Psoas muscle (tissue), 7 donors: ENCODE measurements at regions not wholly inside any gene's neighbourhood (a gene's known extent, or its start where the extent isn't known, plus 50 kb on each side); places are given as distances from the start of the nearest gene placed in this dataset.

ENCODE experiments used
- ATAC-seq, 4 donors: fragments of 200-7000 bp; cut with Tn5 transposase; one replicate each; pipeline ENCODE4 v1.9.1; 2020; ENCODE audit warnings: moderate library complexity in 3 of 4, mild to moderate bottlenecking in 2 of 4
- DNase-seq, 2 donors: peaks; one replicate each; pipeline ENCODE4 v3.0.0-alpha.2; 2020
- H3K27ac ChIP-seq: fragments of 200-600 bp; one replicate; pipeline ENCODE4 v1.8.0; 2022
- H3K27me3 ChIP-seq, 3 donors: fragments of 200-600 bp in 1 of 3; one replicate each; pipeline versions ENCODE4 v1.6.1 to v1.8.0; 2013 to 2022; ENCODE audit warnings: low read length in 2 of 3, mild to moderate bottlenecking in 2 of 3, moderate library complexity in 1 of 3; ENCODE audit not compliant: insufficient read depth in 3 of 3
- H3K36me3 ChIP-seq, 2 donors: fragments of 200-600 bp in 1 of 2; one replicate each; pipeline versions ENCODE4 v1.6.1 to v1.8.0; 2013 to 2022; ENCODE audit warnings: low read depth in 1 of 2, mild to moderate bottlenecking in 1 of 2, moderate library complexity in 1 of 2; ENCODE audit not compliant: insufficient read depth in 1 of 2
- H3K4me1 ChIP-seq: fragments of 200-600 bp; one replicate; pipeline ENCODE4 v1.8.0; 2022
- H3K4me3 ChIP-seq: fragments of 200-600 bp; one replicate; pipeline ENCODE4 v1.8.0; 2022; ENCODE audit warnings: mild to moderate bottlenecking
- H3K9me3 ChIP-seq: fragments of 200-600 bp; one replicate; pipeline ENCODE4 v1.8.0; 2022
- WGBS, 3 donors: extraction: QIAGEN DNeasy Blood & Tissue Kit; methylation state at CpG; one replicate each; pipeline versions ENCODE4 v1.1.6 to v1.1.7; 2013; 5-methylcytosine and 5-hydroxymethylcytosine counted together
- intact Hi-C, 2 donors: fragments of 100-400 bp; cut with DNase I; formaldehyde crosslinking; loops; one replicate each; pipeline versions ENCODE4 v1.11.0 to v1.14.2; 2022
- TF ChIP-seq, protein P1 (sequence below): fragments of 200-600 bp; IDR thresholded peaks from one replicate; pipeline ENCODE4 v1.8.0; 2022; ENCODE audit warnings: antibody characterized with exemption
- donor health status: healthy with polysubstance abuse.
- donor health status: DM: no; HTN: no; CAD: no; lungs with moderate emphysema.
- donor health status: Bipolar disorder and iron deficiency.
- donor health status: healthy.
- donor health status: DM: yes; HTN: yes; CAD: no.
- donor health status: DM: no; HTN: no; CAD: no.
- donor health status: DM: yes; HTN: yes; CAD: no.

DNA sequence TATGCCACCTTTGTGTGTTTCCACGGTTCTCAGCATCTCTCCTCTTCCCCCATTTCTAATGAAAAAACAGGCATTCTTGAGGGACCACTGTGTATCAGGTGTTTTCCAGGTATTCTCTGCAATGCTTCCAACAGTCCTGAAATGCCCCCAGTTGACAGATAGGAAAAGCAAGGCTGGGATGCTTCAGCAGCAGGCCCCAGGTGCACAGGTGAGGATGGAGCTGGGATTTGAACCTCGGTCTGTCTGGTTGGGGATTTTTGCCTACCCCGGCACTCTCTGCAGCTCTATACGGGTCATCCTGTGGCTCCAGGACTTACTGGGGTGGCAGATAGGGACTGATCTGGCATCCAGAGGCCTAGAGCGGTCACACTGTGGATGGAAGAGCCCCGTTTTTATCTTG is 180.5 kb upstream of the GSE1 start:
- DNase-seq (no peak), ATAC-seq (no peak)
- intact Hi-C loops, result no loop called here
- TF ChIP-seq, protein P1, sequence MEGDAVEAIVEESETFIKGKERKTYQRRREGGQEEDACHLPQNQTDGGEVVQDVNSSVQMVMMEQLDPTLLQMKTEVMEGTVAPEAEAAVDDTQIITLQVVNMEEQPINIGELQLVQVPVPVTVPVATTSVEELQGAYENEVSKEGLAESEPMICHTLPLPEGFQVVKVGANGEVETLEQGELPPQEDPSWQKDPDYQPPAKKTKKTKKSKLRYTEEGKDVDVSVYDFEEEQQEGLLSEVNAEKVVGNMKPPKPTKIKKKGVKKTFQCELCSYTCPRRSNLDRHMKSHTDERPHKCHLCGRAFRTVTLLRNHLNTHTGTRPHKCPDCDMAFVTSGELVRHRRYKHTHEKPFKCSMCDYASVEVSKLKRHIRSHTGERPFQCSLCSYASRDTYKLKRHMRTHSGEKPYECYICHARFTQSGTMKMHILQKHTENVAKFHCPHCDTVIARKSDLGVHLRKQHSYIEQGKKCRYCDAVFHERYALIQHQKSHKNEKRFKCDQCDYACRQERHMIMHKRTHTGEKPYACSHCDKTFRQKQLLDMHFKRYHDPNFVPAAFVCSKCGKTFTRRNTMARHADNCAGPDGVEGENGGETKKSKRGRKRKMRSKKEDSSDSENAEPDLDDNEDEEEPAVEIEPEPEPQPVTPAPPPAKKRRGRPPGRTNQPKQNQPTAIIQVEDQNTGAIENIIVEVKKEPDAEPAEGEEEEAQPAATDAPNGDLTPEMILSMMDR, result no peak
- Histone ChIP-seq H3K9me3 (no peaks in the 10 kb centered on the region), H3K4me3 (no peak overlapping the region), H3K36me3 (no peaks in the 10 kb centered on the region), H3K4me1 (no peaks in the 10 kb centered on the region), H3K27me3 (no peaks in the 10 kb centered on the region), H3K27ac (no peak overlapping the region)
- 96 to 99% (median 97%) methylated on average over 6 of the region's 6 CpGs for WGBS, 3 donors

DNA sequence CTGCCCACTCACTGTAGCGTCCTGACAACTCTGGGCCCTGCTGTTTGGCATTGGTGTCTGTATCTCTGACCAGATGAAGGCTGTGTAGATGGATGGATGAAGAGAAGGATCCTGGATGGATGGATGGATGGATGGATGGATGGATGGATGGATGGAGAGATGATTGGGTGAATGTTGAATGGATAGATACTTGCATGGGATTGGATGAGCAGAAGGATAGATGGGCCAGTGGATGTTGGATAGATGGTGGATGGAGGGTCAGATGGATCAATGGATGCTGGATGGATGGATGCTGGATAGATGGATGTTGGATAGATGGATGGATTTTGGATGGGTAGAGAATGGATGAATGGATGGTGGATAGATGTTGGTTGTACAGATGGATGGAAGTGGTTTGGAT is 179.6 kb upstream of the GSE1 start:
- Histone ChIP-seq H3K36me3 (no peaks in the 10 kb centered on the region), H3K27ac (no peak overlapping the region), H3K27me3 (no peaks in the 10 kb centered on the region), H3K9me3 (no peaks in the 10 kb centered on the region), H3K4me1 (no peaks in the 10 kb centered on the region), H3K4me3 (no peak overlapping the region)
- intact Hi-C loops, result no loop called here
- no peak for DNase-seq
- ATAC-seq, result no peak
- WGBS, 3 donors, result 87 to 95% (median 92%) methylated on average over 1 of the region's 1 CpG
- TF ChIP-seq, protein P1, result no peak

DNA sequence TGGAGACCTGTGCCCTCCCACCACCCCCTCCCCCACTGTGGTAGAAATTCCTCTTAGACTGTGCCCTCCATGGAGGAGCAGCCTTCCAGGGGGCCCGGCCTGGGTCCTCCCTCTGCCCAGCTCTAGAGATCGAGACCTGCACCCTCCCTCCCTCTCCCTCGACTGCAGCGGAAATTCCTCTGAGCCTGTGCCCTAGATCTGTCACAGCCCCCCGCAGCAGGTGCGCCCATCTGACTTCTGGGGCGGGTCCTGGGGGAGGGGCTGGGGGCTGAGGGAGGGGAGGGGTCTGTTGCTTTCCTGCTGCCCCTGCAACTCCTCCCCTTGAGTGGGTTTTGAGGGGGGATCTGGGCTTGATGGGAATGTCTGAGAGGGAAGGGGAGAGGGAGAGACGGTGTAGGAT is 177.8 kb upstream of the GSE1 start:
- TF ChIP-seq, protein P1, result no peak
- no peaks in the 10 kb centered on the region for H3K36me3 ChIP-seq
- ATAC-seq (no peak), DNase-seq (no peak)
- H3K4me1 ChIP-seq, result no peaks in the 10 kb centered on the region
- no peak overlapping the region for H3K4me3 ChIP-seq
- no peak overlapping the region for H3K27ac ChIP-seq
- intact Hi-C loops, result no loop called here
- H3K9me3 ChIP-seq, result no peaks in the 10 kb centered on the region
- WGBS, 3 donors, result 88 to 94% (median 93%) methylated on average over 8 of the region's 8 CpGs
- H3K27me3 ChIP-seq, result no peaks in the 10 kb centered on the region

DNA sequence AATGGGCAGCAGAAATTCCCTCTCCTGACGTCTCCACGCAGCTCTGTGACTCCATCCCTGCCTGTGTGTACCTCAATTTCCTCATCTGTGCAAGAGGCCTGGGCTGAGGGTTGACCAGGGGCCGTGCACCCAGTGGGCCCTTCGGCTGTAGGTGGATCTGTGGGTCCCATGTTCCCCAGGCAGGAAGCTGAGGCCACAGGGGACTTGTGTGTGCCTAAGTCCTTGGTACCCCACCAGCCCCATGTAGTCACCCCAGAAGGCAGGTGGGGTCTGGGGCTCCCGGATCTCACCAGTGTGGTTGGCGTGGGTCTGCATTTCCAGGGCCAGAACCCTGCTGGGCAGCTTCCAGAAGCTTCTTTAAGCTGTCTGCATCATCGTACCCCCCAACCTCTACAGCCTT is 177.4 kb upstream of the GSE1 start:
- WGBS, 3 donors, result 82 to 90% (median 88%) methylated on average over 7 of the region's 7 CpGs
- no peaks in the 10 kb centered on the region for H3K4me1 ChIP-seq
- H3K27me3 ChIP-seq, result no peaks in the 10 kb centered on the region
- TF ChIP-seq, protein P1, result no peak
- no peaks in the 10 kb centered on the region for H3K9me3 ChIP-seq
- intact Hi-C loops, result no loop called here
- no peak overlapping the region for H3K27ac ChIP-seq
- no peaks in the 10 kb centered on the region for H3K36me3 ChIP-seq
- no peak overlapping the region for H3K4me3 ChIP-seq
- DNase-seq (no peak), ATAC-seq (no peak)

DNA sequence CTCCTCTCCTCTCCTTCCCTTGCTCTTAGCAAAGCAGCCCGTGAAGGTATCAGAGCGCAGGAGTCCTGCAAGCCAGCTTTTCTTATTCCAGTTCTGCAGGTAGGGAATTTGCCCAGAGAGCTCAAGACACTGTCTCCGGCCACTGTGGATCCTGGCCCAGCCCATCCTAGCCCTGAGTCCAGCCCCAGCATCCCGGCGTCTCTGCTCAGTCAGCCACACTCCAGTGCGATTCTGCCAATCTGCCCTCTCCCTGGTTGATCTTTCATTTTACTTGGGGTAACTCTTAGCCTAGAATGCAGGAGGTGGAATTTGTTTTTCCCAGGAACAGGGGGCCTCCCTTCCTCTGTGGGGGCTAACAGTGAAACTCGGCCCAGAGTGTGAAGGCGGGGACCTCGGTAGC is 176.9 kb upstream of the GSE1 start:
- DNase-seq, result no peak
- Histone ChIP-seq H3K4me1 (no peaks in the 10 kb centered on the region), H3K36me3 (no peaks in the 10 kb centered on the region), H3K27me3 (no peaks in the 10 kb centered on the region), H3K27ac (no peak overlapping the region), H3K4me3 (no peak overlapping the region), H3K9me3 (no peaks in the 10 kb centered on the region)
- TF ChIP-seq, protein P1, result no peak
- 70 to 72% (median 70%) methylated on average over 9 of the region's 9 CpGs for WGBS, 3 donors
- peak in 1 of 4 donors; percentile 16 for ATAC-seq
- intact Hi-C loops, result no loop called here
